Stimulated activated CD4-positive, alpha-beta T cell treated with anti-CD3 and anti-CD28 coated beads, TNF-alpha, amount 100 ng/mL, for 1 hour (primary cell): ENCODE measurements at regions not wholly inside any gene's neighbourhood (a gene's known extent, or its start where the extent isn't known, plus 50 kb on each side); places are given as distances from the start of the nearest gene placed in this dataset.
"Not testable (repeated sequence)": the region's sequence is repeated elsewhere in the genome, so short reads cannot be mapped to it uniquely, and the experiment has no call there.

Experiments
- DNase-seq, 3 donors: peaks; one replicate each; pipeline ENCODE4 v3.0.0-alpha.2; 2020; ENCODE audit warnings: low read depth in 3 of 3, low spot score in 1 of 3

DNA sequence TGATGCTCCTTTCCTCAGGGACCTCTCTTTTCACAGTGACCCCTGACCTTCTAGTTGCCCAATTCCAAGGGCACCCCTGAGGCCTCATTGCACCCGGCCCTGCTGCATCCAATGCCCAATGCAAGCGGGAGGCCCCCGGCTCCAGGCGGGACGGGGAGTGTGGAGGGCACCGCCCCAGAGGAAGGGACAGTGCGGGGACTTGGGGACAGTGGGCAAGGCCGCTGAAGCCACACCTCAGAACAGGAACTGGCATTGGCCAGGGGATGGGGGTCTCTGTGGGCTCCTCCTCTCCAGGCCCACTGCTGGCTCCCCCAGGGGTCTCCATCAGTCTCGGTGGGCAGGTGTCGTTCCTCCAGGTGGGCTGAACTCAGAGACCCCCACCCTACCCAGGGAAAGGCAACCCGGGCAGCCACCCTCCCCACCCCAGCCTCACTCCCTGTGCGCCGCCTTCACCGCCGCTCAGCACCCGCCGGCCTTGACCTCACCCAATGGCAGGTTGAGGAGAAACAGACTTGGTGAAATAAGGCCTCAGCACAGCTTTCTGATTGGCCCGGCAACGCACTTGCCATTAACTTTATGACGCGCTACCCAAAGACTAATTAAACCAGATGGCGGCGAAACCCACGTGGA lies 1312.0 kb downstream of the BRD1 start:
- no peak for DNase-seq

DNA sequence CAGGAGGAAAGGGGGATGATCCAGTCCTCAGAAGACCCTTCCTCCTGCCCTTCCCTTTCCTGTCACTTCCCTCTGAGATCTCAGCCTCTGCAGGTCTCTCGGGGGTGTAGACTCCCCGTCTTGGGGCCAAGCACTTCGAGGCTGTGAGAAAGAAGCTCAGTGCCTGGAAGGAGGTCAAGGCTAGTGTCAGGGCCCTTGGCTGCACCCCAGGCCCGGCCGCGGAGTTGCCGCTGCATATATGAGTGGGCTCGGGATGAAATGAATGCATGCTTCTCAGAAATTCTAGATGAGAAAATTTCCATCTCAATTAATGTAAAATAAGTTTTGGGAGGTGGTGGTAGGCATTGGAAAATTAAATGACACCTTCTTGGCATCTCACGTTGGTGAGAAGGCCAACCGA lies 1313.7 kb downstream of the BRD1 start:
- no peak for DNase-seq

DNA sequence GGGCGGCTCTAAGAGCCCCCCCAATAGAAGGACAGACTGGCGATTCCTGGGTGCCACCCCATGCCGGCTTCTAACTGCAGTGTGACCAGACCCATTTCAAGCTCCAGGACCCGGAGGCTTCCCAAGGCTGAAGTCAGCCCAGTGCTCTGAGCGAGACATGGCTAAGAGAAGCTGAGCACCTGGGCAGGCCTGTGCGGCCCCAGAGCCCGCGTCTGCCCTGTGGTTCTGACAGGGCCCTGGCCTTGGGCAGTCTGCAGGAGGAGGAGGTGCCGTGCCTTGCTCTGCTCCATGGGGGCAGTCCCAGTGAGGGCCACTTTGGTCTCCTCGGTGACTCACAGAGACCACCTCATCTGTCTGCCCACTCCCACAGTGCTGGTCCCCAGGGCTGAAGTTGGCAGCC lies 1314.2 kb downstream of the BRD1 start:
- DNase-seq, result no peak

DNA sequence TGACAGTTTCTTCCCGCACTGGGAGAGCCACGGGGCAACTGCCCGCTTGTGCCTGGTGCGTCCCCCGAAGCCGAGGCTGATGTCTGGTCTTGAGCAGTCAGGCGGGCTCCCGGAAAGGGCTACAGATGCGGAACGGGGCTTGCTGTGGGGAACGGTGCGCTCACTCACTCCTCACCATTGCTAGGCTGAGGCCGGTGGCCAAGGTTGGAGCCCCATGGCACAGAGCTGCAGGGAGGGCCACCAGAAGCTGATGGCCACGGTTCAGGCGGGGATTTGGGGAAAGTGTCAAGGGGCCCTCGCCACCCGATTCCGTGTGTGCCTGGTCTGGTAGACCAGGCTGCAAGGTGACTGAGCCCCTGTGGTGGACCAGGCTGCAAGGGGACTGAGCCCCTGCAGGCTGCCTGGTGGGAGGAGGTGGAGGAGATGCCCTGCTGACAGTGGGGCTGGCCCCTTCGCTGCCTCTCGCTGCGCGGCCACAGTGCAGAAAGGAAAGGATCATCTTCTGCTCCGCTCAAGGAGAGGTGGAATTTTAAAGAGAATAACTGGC lies 1315.8 kb downstream of the BRD1 start:
- DNase-seq, result no peak

DNA sequence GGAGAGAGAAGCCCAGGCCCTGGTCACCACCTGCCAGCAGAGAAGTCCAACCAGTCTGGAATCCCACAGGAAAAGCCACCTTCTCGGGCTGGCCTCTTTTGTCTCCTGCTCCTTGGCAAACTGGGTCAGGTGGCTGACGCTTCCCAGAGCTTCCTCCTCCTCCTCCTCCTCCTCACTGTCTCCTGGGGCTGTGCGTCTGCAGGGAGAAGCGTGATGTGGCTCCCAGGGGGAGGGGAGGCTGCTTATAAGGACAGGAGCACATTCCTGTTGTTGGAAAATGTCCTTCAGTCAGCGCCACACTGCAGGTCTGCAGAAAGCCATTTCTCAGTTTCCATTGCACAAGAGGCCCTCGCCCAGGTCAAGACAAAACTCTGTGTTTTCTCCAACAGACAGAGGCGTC lies 1316.5 kb downstream of the BRD1 start:
- no peak for DNase-seq

DNA sequence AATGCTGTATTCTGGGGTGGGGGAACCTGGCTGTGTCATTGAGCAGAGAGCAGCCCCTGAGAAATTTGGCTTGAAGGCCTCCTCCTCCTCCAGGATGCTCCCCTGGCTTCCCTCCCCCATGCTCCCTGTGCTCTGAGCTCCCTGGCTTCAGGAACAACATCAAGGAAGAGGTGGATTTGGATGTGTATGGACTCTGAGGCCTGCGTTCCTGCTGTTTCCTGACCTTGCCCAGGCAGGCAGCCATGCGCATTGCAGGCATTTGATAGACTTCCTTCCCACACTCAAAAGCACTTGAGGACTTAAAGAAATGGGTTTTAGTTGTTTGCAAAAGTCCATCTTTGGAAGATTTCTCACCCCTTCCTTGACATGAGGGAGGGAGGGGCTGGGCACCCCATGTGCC lies 1317.1 kb downstream of the BRD1 start:
- DNase-seq, result no peak

DNA sequence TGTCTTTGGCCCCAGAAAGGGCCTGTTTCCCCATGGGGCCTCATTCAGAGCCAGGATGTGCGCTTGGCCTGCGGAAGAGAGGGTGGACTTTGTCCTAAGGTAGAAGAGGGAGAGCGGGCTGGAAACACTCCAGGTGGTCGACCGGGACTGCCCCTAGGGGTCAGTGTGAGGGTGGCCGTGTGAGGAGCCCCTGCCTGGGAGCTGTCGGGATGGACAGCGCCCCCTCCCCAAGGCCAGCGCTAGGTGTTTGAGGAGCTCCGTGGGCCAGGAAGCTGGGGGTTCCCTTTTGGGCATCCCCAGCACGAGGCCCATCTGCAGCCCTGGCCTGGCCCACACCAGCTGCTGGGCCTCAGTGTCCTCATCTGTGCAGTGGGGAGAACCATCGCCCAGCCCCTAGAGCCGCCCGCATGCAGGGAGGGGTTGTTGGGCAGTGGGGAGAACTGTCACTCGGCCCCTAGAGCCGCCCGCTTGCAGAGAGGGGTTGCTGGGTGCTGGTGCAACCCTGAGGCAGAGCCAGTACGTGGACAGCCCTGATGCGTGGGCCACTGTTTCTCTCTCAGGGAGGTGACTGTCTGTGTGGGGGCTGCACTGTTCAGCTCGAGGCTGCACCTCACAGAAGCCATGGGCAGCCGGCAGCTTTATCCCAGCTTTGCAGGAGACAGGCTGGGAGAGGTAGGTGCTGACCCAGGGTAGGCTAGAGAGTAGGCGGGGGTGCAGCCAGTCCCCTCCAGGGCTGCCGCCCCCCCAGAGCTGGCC lies 1319.9 kb downstream of the BRD1 start:
- no peak for DNase-seq

DNA sequence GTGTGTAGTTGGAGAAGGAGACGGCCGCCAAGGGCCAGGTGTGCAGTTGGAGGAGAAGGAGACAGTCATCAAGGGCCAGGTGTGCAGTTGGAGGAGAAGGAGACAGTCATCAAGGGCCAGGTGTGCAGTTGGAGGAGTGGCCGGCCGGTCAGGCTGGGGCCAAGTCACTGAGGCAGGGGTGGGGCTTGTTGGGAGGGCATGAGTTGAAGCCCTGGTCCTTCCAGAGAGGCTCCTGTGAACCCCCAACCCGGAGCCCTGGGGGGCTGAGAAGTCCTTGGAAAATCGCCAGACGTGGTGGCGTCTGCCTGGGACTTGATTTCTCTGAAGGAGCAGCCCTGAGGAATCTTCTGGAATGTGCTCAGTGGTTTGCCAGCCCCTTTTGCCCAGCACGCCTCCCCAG lies 1320.5 kb downstream of the BRD1 start:
- DNase-seq, result no peak

DNA sequence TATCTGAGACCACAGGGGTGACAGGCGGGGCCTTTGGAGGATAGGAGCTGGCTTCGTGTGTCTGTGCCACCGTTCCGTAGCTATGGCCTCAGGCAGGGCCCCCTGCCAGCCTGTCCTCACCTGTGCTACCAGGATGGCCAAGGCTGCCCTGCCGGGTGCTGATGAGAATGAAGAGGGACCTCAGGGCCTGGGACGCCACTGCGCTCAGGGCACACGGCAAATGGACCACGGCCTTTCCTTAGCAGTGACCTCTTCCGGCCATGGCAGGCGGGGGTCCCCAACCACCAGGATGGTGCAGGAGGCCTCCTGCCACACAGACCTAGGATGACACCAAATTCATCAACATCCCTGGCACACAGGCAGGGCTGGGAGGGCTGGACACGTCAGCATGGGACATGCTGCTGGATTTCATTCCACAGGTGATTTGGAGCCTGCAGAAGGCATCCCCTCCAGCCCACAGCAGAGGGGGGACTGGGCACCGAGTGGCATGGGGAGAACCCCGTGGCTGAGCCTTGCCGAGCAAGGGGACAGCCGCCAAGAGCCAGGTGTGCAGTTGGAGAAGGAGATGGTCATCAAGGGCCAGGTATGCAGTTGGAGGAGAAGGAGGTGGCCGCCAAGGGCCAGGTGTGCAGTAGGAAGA lies 1321.0 kb downstream of the BRD1 start:
- no peak for DNase-seq

DNA sequence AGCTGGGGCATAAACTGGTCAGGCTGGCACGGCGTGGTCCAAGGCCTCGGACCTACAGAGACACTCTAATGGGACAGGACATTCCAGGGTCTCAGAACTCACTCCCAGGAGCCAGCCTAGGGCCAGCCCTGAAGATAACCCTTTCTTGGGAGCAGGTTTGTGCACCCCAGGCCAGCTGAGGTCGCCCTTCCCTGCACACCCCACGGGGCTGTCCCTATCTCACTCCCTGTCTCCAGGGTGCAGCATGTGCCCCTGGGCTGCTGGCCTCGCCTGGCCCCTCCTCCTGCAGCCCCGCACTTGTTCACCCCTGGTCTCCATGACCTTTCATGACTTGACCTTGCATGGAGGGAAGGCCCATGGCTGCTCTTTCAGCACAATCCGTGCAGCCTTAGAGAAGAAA lies 1321.8 kb downstream of the BRD1 start:
- no peak for DNase-seq

DNA sequence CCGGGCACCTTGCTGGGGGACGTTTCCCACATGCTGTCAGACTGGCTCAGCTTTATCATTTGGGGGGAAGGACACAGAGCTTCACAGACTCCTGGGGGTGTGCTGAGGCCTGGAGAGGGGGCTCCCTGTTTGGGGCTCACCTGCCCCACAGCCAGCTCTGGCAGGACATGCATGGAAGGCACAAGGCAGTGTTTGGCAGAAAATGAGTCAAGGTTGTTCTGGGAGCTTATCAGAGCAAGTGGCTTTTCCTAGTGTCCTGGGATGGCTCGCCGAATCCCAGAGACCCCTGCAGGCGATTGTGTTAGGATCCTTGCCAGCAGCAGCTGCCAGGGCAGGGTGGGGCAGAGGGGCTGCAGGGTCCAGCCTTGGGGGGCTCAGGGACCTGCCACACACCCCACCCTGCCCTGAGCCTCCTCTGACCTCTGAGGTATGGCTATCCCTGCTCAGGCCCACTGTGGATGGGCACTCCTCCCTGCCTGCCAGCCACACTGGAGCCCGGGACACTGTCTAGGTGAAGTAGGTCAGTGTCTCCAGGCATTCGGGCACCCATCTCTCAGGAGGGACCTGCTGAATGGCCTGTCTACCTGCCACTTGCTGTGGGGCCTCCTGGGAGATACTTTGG lies 1323.0 kb downstream of the BRD1 start:
- DNase-seq, result no peak

DNA sequence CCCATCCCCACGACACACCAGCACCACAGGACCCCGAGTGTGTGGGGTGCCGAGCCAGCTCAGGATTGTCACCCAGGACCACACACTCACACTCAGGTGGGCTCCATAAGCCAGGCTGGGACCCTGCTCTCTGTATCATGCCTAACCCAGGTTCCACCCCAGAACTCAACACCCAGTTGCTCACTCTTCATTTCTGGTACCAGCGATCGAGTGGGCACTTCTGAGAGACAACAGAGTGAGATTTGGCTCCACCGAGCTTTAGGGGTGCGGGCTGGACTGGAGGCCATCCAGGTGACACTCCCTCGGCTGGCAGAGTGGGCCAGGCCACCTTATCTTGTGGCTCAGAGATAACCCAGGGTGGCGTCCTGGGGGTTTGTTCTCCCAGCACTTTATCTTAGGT lies 1323.8 kb downstream of the BRD1 start:
- no peak for DNase-seq

DNA sequence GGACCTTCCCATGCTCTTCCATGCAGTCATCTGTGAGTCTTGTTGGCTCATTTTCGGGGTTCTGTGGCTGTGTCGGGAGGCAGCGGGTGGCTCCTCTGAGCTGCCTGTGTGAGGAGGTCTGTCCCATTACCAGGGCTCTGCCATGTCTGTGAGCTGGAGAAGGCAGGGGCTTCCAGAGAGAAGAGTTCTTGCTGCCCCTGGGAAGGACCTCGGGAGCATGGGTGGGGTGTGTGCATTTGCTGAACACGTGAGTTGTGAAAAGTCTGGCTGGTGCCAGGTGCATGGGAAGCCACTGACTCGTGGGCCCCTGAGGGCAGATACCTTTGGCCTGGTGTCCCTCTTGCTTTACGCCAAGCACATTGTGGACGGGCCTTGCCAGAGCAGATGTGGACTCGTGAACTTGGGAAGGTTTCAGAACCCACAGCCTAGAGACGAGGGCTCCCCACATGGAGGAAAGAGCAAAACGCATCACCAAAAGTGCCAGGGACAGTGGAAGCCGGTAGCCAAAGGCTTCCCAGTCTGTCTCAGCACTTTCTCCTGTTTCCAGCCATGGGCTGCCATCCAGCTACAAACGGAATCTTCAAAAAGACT lies 1324.5 kb downstream of the BRD1 start:
- DNase-seq, result no peak

DNA sequence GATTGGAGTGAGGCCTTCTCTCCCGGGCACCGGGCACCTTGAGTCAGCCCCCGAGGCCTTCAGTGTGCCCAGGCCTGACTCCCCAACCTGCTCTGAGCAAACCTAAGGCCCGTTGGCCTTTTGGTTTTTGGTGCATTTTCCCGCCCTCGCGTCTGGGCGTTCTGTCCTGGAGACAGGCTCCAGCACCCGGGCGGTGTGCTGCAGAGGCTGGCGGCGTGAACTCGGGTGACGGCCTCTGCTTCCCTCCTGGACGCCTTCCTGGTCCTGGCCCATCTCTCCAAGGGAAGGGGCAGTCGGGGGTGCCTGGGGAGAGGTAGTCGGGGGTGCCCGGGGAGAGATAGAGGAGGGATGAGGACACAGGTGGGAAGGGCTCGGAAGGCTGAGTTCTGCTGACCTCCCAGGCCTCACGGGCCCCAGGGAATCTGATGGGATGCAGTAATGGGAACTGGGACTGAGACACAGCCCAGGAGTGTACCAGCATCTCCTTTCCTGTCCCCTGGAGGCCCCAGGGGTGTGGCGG lies 1326.4 kb downstream of the BRD1 start:
- no peak for DNase-seq

DNA sequence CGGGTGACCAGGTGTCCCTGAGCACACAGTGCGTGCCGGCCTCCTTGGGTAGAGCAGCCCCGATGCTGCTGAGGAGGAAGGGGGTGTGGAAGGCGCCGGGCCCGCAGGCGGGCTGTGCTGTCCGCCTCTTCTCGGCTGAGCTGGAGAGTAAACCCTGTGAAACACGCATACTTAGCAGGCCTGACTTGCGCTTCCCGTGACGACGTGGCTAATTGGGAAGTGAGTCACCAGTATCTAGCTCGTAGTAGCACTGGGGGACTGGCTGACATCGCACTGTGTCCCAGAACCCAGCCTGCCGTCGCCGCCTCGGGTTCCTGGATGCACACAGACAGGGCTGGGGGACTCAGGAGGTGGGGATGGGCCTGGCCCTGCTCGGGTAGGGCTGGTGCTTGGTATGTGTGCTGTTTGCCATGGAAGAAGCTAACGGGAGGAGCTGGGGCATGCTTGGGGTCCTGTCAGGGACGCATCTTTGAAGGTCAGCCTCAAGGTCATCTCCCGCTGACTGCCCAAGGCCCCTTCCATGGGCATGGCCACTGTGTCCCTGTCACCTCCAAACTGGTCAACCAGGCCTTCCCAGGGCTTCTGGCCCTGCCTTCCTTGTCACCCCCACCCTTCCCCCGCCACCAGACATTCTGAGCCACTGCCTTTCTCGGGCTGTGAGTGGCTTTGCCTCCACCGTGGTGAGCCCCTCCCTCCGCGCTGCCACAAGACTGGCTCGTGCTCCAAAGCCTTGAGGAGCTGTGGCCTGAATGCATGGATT lies 1327.0 kb downstream of the BRD1 start:
- DNase-seq, result no peak

DNA sequence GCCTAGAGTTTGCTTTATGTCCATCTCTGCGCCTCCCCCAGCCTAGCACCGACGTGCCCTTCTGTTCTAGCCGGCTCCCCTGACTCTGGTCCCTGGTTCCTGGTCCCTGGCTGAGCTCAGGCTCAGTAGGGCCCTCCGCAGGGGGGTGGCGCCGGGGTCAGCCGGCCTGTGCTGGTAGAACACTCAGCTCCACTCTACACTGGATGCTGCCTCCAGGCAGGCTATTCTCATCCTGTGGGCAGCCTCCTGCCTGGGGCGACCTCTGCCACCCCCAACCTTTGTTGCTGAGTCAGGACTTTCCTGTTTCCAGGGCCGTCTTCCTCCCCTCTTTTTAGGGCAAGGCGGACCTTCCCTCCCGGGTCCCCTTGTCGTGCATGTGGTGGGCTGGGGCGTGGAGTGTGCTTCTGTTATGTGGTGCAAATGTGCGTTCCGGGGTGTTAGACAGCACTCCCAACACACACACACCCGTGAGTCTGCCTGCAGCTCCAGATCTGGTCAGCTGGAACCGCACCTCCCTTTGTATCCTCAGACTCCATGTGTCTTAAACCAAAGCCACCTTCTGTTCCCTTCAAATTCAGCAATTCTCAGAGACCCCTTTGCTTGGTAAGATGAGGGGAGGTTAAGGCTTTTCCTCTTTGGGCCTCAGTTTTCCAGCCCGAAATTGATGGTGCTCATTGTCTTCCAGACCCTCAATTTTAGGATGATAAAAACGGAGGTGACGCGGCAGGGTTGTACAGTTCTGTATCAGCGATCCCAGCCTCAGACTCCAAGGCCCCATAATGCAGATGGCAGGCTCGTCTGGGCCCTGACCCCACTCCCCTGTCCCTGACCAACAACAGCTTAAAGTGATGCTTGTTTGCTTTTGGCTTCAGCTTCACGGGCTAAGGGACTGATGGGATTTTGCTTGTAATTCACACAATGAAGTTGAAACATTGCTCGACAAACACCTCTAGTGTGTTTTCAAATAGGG lies 1327.9 kb downstream of the BRD1 start:
- no peak for DNase-seq

DNA sequence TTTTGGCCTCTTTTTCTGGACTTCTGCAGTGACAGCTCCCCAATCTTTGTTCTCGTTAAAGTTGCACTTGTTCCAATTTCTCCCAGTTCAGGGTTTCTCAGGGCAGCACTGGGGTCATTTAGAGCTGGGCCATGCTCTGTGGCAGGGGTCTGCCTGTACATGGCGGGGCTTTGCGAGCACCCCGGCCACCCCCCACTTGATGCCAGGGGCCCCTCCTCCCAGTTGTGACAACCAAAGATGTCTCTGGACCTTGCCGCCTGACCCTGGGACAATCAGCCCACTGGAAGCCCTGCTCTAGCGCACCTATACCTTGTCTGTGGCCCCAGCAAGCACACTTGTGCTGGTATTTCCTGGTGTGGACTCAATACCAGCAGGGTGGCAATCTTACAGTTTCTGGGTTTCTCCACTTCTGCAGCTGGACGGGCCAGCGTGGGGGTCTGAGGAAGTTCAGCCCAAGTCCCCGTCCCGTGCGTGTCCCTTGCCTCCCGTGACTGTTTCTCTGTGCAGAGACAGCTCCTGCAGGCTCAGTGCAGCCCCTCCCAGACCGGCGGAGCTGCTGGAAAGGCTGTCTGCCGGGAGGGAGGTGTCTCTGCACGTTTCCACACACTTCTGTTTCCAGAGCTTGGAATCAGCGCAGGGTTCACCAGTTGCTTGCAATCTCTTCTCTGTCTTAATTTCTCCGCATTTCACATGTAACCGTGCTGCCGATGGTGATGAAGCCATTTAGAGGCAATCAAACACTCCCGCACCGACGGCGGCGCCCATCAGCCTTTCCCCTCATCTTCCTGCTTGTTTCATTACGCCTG lies 1328.9 kb downstream of the BRD1 start:
- no peak for DNase-seq

DNA sequence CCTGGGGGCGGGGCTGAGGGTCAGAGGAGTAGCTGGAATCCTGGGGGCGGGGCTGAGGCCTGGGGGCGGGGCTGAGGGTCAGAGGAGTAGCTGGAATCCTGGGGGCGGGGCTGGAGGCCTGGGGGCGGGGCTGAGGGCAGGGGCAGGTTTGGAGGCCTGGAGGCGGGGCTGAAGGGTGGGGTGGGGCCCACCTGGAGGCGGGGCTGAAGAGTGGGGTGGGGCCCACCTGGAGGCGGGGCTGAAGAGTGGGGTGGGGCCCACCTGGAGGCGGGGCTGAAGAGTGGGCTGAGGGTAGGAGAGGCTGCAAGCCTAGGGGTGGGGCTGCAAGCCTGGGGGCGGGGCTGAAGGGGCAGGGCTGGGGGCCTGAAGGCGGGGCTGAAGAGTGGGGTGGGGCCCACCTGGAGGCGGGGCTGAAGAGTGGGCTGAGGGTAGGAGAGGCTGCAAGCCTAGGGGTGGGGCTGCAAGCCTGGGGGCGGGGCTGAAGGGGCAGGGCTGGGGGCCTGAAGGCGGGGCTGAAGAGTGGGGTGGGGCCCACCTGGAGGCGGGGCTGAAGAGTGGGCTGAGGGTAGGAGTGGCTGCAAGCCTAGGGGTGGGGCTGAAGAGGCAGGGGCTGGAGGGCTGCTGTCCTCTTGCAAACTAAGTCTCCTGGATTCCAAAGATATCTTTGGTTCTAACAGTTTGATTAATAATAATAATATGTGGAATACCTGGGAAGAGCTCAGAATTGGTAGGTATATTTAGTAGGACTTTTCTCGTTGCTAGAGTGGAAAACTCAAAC lies 1329.7 kb downstream of the BRD1 start:
- DNase-seq, result not testable (repeated sequence)
